ENCODE measurements at regions not wholly inside any gene's neighbourhood (a gene's known extent, or its start where the extent isn't known, plus 50 kb on each side); places are given as distances from the start of the nearest gene placed in this dataset.

GRCh38 chr16:8458481-8459046 lies 131.7 kb downstream of the TMEM114 start:
- H3K27me3 ChIP-seq (ENCODE audit: low read depth), result peaks cover 26% of the 10 kb centered on the region
- no peaks in the 10 kb centered on the region for H3K36me3 ChIP-seq
- no peak overlapping the region for H3K27ac ChIP-seq (replicated peaks)
- intact Hi-C loops (cut with micrococcal nuclease), result no loop called here
- H3K4me1 ChIP-seq, result no peaks in the 10 kb centered on the region
- TF ChIP-seq, protein P1, sequence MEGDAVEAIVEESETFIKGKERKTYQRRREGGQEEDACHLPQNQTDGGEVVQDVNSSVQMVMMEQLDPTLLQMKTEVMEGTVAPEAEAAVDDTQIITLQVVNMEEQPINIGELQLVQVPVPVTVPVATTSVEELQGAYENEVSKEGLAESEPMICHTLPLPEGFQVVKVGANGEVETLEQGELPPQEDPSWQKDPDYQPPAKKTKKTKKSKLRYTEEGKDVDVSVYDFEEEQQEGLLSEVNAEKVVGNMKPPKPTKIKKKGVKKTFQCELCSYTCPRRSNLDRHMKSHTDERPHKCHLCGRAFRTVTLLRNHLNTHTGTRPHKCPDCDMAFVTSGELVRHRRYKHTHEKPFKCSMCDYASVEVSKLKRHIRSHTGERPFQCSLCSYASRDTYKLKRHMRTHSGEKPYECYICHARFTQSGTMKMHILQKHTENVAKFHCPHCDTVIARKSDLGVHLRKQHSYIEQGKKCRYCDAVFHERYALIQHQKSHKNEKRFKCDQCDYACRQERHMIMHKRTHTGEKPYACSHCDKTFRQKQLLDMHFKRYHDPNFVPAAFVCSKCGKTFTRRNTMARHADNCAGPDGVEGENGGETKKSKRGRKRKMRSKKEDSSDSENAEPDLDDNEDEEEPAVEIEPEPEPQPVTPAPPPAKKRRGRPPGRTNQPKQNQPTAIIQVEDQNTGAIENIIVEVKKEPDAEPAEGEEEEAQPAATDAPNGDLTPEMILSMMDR (IDR thresholded peaks at IDR 0.05; ENCODE audit: borderline replicate concordance), result no peak
- no peak overlapping the region for H3K4me3 ChIP-seq
- no peak for DNase-seq
- peaks cover 24% of the 10 kb centered on the region for H3K9me3 ChIP-seq (replicated peaks)

GRCh38 chr16:8453359-8453758 lies 137.0 kb downstream of the TMEM114 start:
- Histone ChIP-seq H3K27me3 (ENCODE audit: low read depth) (peaks cover 10% of the 10 kb centered on the region), H3K4me1 (no peaks in the 10 kb centered on the region), H3K36me3 (no peaks in the 10 kb centered on the region), H3K4me3 (no peak overlapping the region), H3K27ac (replicated peaks) (no peak overlapping the region), H3K9me3 (replicated peaks) (peaks cover 24% of the 10 kb centered on the region)
- intact Hi-C loops (cut with micrococcal nuclease), result no loop called here
- DNase-seq, result no peak
- TF ChIP-seq, protein P1 (IDR thresholded peaks at IDR 0.05; ENCODE audit: borderline replicate concordance), result no peak

DNA sequence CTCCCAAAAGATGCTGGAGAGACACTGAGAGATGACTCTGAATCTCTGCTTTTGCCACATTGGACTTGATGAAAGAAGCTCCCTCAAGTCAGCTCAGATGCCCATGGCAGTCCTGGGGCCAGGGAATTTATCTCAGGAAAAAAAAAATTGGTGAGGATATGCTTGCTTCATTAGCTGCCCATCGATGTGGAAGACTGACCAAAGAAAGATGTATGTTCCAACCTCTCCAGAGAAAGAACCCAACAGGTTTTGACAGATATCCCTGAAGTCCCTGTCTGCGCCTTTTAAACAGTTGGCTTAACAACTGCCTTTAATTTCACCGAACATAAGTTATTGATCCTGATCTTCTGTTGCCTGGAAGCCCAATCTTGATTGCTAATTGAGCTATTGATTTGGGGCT lies 137.4 kb downstream of the TMEM114 start:
- Histone ChIP-seq H3K9me3 (replicated peaks) (peaks cover 24% of the 10 kb centered on the region), H3K36me3 (no peaks in the 10 kb centered on the region), H3K4me3 (no peak overlapping the region), H3K4me1 (no peaks in the 10 kb centered on the region), H3K27me3 (ENCODE audit: low read depth) (peaks cover 7% of the 10 kb centered on the region), H3K27ac (replicated peaks) (no peak overlapping the region)
- TF ChIP-seq, protein P1 (IDR thresholded peaks at IDR 0.05; ENCODE audit: borderline replicate concordance), result no peak
- no peak for DNase-seq
- intact Hi-C loops (cut with micrococcal nuclease), result no loop called here

DNA sequence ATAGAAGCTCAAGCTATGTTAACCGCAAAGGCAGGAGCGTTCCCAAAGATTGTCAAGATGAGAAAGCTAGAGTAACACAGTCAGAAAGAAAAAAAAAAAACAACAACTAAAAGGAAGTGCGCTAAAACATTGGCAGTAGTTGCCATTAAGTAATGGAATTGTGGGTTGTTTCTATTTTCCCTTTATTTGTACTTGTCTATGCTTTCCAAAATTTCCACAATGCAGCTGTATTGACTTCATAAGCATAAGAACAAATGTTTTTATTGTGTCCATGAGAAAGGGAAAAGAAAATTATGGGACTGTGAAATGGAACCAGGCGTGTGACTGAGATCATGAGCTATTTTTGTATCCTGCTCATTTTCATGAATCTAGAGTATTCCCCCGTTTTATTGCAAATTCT lies 153.4 kb downstream of the TMEM114 start:
- TF ChIP-seq, protein P1 (IDR thresholded peaks at IDR 0.05; ENCODE audit: borderline replicate concordance), result no peak
- no peaks in the 10 kb centered on the region for H3K36me3 ChIP-seq
- no peak overlapping the region for H3K4me3 ChIP-seq
- H3K27me3 ChIP-seq (ENCODE audit: low read depth), result peaks cover 19% of the 10 kb centered on the region
- no peak overlapping the region for H3K27ac ChIP-seq (replicated peaks)
- DNase-seq, result no peak
- H3K4me1 ChIP-seq, result no peaks in the 10 kb centered on the region
- peaks cover 19% of the 10 kb centered on the region for H3K9me3 ChIP-seq (replicated peaks)
- intact Hi-C loops (cut with micrococcal nuclease), result no loop called here

DNA sequence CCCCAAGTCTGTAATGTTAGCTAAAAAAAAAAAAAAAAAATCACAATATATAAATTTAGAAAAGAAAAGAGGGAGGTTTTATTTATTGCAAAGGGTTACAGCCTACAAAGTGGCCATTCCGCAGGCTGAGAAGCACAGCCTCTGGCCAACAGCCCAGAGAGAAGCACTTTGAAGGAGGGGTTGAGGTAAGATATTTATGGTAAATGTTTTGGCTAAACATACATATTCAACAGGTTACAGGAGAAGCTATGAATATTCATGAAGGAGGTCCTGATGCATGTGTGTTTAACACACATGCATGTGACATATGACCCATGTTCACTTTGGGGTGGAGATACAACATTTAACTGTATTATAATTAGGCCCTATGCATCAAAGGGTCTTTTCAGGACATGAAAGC lies 158.5 kb downstream of the TMEM114 start:
- no peak for DNase-seq
- Histone ChIP-seq H3K4me1 (no peaks in the 10 kb centered on the region), H3K27ac (replicated peaks) (no peak overlapping the region), H3K36me3 (no peaks in the 10 kb centered on the region), H3K27me3 (ENCODE audit: low read depth) (no peaks in the 10 kb centered on the region), H3K9me3 (replicated peaks) (no peaks in the 10 kb centered on the region), H3K4me3 (no peak overlapping the region)
- intact Hi-C loops (cut with micrococcal nuclease), result no loop called here
- TF ChIP-seq, protein P1 (IDR thresholded peaks at IDR 0.05; ENCODE audit: borderline replicate concordance), result no peak
